ENCODE measurements at regions not wholly inside any gene's neighbourhood (a gene's known extent, or its start where the extent isn't known, plus 50 kb on each side); places are given as distances from the start of the nearest gene placed in this dataset.

- Mint-ChIP-seq H3K4me3 (no peak overlapping the region), H3K9me3 (peaks cover 2 to 7% (median 7%) of the 10 kb centered on the region in 3 donors), H3K27ac (no peak overlapping the region), H3K4me1 (no peaks in the 10 kb centered on the region), H3K36me3 (no peaks in the 10 kb centered on the region), H3K27me3 (no peaks in the 10 kb centered on the region)
- ChIA-PET POLR2A (no interaction called here), CTCF (no interaction called here)
- H3K4me1 ChIP-seq (ENCODE audit: control insufficient read depth in 1 of 2, extremely low read depth in 1 of 2, insufficient read depth in 2 of 2, low read length in 2 of 2), result no peaks in the 10 kb centered on the region
- no peak overlapping the region for H3K4me3 ChIP-seq (ENCODE audit: control insufficient read depth in 1 of 2, extremely low read depth in 1 of 2, low read length in 1 of 2)
- H3K27ac ChIP-seq (ENCODE audit: low read length), result no peak overlapping the region
- H3K36me3 ChIP-seq (ENCODE audit: control insufficient read depth in 2 of 2, extremely low read depth in 1 of 2, insufficient read depth in 1 of 2, low read length in 1 of 2), result no peaks in the 10 kb centered on the region
- DNase-seq (no peak), ATAC-seq (replicated peaks in 1 of 4) (no peak)
- no peaks in the 10 kb centered on the region for H3K27me3 ChIP-seq (replicated peaks in 1 of 2; ENCODE audit: control insufficient read depth in 2 of 2, extremely low read depth in 1 of 2, insufficient read depth in 2 of 2, low read length in 1 of 2)
- H3K9me3 ChIP-seq, result no peaks in the 10 kb centered on the region
Observed at GRCh38 chr6:164370773-164371172, 938.6 kb downstream of the C6orf118 start.

DNA sequence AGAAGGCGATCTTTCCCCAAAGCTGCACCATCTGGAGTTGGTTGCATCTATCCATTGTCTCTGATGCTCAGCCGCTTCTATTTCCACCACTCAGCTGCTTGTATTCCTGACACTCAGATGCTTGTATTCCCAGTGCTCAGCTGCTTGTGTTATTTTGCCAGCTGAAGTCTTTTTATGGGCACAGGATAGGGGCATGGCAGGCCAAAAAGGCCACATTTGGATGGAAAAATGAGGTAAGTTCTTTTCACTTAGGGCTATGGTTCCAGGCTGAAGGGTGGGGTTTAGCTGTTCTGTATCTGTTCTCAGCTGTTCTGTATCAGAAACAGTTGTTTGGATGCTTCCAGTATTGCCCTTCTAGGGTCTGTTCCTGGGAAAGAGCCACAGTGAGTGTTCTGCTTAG, 944.9 kb downstream of the QKI start:
- Mint-ChIP-seq H3K36me3 (no peaks in the 10 kb centered on the region), H3K4me3 (no peak overlapping the region), H3K9me3 (peaks cover 5 to 44% (median 35%) of the 10 kb centered on the region in 3 donors), H3K4me1 (no peaks in the 10 kb centered on the region), H3K27me3 (no peaks in the 10 kb centered on the region), H3K27ac (no peak overlapping the region)
- ChIA-PET POLR2A (no interaction called here), CTCF (no interaction called here)
- no CpG with 5 or more reads among the region's 2 CpGs for WGBS (ENCODE audit: insufficient coverage)
- no peak overlapping the region for H3K4me3 ChIP-seq (ENCODE audit: control insufficient read depth in 1 of 2, extremely low read depth in 1 of 2, low read length in 1 of 2)
- H3K27ac ChIP-seq (ENCODE audit: low read length), result no peak overlapping the region
- no peaks in the 10 kb centered on the region for H3K36me3 ChIP-seq (ENCODE audit: control insufficient read depth in 2 of 2, extremely low read depth in 1 of 2, insufficient read depth in 1 of 2, low read length in 1 of 2)
- DNase-seq (no peak), ATAC-seq (replicated peaks in 1 of 4) (no peak)
- peaks cover 3% of the 10 kb centered on the region for H3K9me3 ChIP-seq
- H3K27me3 ChIP-seq (replicated peaks in 1 of 2; ENCODE audit: control insufficient read depth in 2 of 2, extremely low read depth in 1 of 2, insufficient read depth in 2 of 2, low read length in 1 of 2), result no peaks in the 10 kb centered on the region
- H3K4me1 ChIP-seq (ENCODE audit: control insufficient read depth in 1 of 2, extremely low read depth in 1 of 2, insufficient read depth in 2 of 2, low read length in 2 of 2), result no peaks in the 10 kb centered on the region

DNA sequence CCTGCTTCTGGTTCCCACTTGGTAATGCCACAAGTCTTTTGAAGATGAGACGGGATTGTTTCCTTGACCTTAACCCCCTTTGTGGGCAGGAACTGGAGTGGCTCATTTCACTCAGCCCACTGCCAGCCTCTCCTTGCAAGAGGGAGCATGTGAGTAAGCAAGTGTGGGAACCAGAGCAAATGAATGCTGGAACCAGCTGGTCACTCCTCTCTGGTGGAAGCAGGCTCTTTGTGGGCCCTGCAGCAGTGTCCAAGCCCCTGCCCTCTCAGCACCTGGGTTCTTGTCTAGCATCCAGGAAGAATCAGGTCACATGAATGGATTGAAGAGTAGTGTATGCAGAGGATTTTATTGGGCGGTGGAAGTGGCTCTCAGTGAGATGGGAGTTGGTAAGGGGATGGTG, 944.5 kb downstream of the QKI start:
- H3K36me3 Mint-ChIP-seq, result no peaks in the 10 kb centered on the region
- H3K4me3 ChIP-seq (ENCODE audit: control insufficient read depth in 1 of 2, extremely low read depth in 1 of 2, low read length in 1 of 2), result no peak overlapping the region
- peaks cover 5 to 44% (median 35%) of the 10 kb centered on the region in 3 donors for H3K9me3 Mint-ChIP-seq
- H3K4me3 Mint-ChIP-seq, result no peak overlapping the region
- no peak overlapping the region for H3K27ac Mint-ChIP-seq
- 60% methylated on average over 1 of the region's 2 CpGs for WGBS (ENCODE audit: insufficient coverage)
- H3K4me1 Mint-ChIP-seq, result no peaks in the 10 kb centered on the region
- H3K9me3 ChIP-seq, result peaks cover 3% of the 10 kb centered on the region
- no peaks in the 10 kb centered on the region for H3K4me1 ChIP-seq (ENCODE audit: control insufficient read depth in 1 of 2, extremely low read depth in 1 of 2, insufficient read depth in 2 of 2, low read length in 2 of 2)
- no peaks in the 10 kb centered on the region for H3K27me3 Mint-ChIP-seq
- no peaks in the 10 kb centered on the region for H3K27me3 ChIP-seq (replicated peaks in 1 of 2; ENCODE audit: control insufficient read depth in 2 of 2, extremely low read depth in 1 of 2, insufficient read depth in 2 of 2, low read length in 1 of 2)
- DNase-seq (no peak), ATAC-seq (replicated peaks in 1 of 4) (no peak)
- ChIA-PET POLR2A (no interaction called here), CTCF (no interaction called here)
- H3K36me3 ChIP-seq (ENCODE audit: control insufficient read depth in 2 of 2, extremely low read depth in 1 of 2, insufficient read depth in 1 of 2, low read length in 1 of 2), result no peaks in the 10 kb centered on the region
- no peak overlapping the region for H3K27ac ChIP-seq (ENCODE audit: low read length)

GRCh38 chr6:164356814-164357213, 942.3 kb downstream of the QKI start:
- Mint-ChIP-seq H3K4me3 (no peak overlapping the region), H3K27me3 (no peaks in the 10 kb centered on the region), H3K9me3 (peaks cover 11 to 44% (median 32%) of the 10 kb centered on the region in 3 donors), H3K27ac (no peak overlapping the region), H3K4me1 (no peaks in the 10 kb centered on the region), H3K36me3 (no peaks in the 10 kb centered on the region)
- ChIA-PET CTCF (no interaction called here), POLR2A (no interaction called here)
- ATAC-seq (replicated peaks in 1 of 4) (no peak), DNase-seq (no peak)
- Histone ChIP-seq H3K27me3 (replicated peaks in 1 of 2; ENCODE audit: control insufficient read depth in 2 of 2, extremely low read depth in 1 of 2, insufficient read depth in 2 of 2, low read length in 1 of 2) (no peaks in the 10 kb centered on the region), H3K36me3 (ENCODE audit: control insufficient read depth in 2 of 2, extremely low read depth in 1 of 2, insufficient read depth in 1 of 2, low read length in 1 of 2) (no peaks in the 10 kb centered on the region), H3K4me3 (ENCODE audit: control insufficient read depth in 1 of 2, extremely low read depth in 1 of 2, low read length in 1 of 2) (no peak overlapping the region), H3K27ac (ENCODE audit: low read length) (no peak overlapping the region), H3K4me1 (ENCODE audit: control insufficient read depth in 1 of 2, extremely low read depth in 1 of 2, insufficient read depth in 2 of 2, low read length in 2 of 2) (no peaks in the 10 kb centered on the region), H3K9me3 (peaks cover 3% of the 10 kb centered on the region)
- no CpG with 5 or more reads among the region's 1 CpG for WGBS (ENCODE audit: insufficient coverage)

DNA sequence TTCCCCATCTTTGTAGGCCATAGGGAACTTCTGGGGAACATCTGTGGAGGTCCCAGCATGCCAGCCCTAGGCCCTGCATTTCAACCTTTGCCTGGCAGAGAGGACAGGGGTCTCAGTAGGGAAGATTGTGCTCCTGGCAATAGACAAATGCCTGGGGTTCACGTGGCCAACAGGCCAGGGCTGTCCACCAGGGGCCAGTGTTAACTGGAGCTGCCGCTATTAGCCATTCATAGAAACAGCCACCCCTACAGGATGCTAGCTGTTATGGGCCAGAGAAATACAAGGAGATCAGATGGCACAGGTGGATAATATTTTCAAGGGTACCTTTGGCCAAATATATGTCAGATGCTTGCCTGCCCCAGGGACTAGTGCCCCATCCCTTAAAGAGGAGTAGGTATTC, 932.9 kb downstream of the QKI start:
- Mint-ChIP-seq H3K36me3 (no peaks in the 10 kb centered on the region), H3K9me3 (peaks cover 0 to 25% (median under 1%) of the 10 kb centered on the region in 3 donors), H3K4me1 (no peaks in the 10 kb centered on the region), H3K4me3 (no peak overlapping the region), H3K27ac (no peak overlapping the region), H3K27me3 (no peaks in the 10 kb centered on the region)
- Histone ChIP-seq H3K27ac (ENCODE audit: low read length) (no peak overlapping the region), H3K27me3 (replicated peaks in 1 of 2; ENCODE audit: control insufficient read depth in 2 of 2, extremely low read depth in 1 of 2, insufficient read depth in 2 of 2, low read length in 1 of 2) (no peaks in the 10 kb centered on the region), H3K4me1 (ENCODE audit: control insufficient read depth in 1 of 2, extremely low read depth in 1 of 2, insufficient read depth in 2 of 2, low read length in 2 of 2) (no peaks in the 10 kb centered on the region), H3K36me3 (ENCODE audit: control insufficient read depth in 2 of 2, extremely low read depth in 1 of 2, insufficient read depth in 1 of 2, low read length in 1 of 2) (no peaks in the 10 kb centered on the region), H3K9me3 (no peaks in the 10 kb centered on the region), H3K4me3 (ENCODE audit: control insufficient read depth in 1 of 2, extremely low read depth in 1 of 2, low read length in 1 of 2) (no peak overlapping the region)
- WGBS (ENCODE audit: insufficient coverage), result no CpG with 5 or more reads among the region's 2 CpGs
- ChIA-PET CTCF (no interaction called here), POLR2A (no interaction called here)
- DNase-seq (no peak), ATAC-seq (replicated peaks in 1 of 4) (no peak)

DNA sequence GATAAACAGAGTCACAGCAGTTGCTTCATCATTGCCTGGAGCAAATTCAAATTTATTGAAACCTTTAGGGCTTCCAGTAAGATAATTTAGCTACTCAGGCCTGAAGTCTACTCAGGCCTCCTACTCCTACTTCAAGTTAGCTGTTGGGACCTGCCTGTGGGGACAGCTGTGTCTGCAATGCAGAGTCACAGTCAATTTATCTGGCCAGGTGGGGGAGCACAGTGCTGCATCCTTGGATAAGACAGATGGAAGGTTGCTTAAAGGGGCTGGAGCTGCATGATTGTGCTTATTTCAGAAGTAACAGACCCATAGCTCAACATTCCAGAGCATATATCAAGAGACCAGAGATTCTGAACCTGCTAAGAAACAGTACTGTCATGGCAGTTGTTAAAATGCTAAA, 932.1 kb downstream of the QKI start:
- Mint-ChIP-seq H3K4me1 (no peaks in the 10 kb centered on the region), H3K9me3 (peaks cover 0 to 25% (median 5%) of the 10 kb centered on the region in 3 donors), H3K4me3 (no peak overlapping the region), H3K27ac (no peak overlapping the region), H3K27me3 (no peaks in the 10 kb centered on the region), H3K36me3 (no peaks in the 10 kb centered on the region)
- Histone ChIP-seq H3K36me3 (ENCODE audit: control insufficient read depth in 2 of 2, extremely low read depth in 1 of 2, insufficient read depth in 1 of 2, low read length in 1 of 2) (no peaks in the 10 kb centered on the region), H3K27me3 (replicated peaks in 1 of 2; ENCODE audit: control insufficient read depth in 2 of 2, extremely low read depth in 1 of 2, insufficient read depth in 2 of 2, low read length in 1 of 2) (no peaks in the 10 kb centered on the region), H3K27ac (ENCODE audit: low read length) (no peak overlapping the region), H3K4me1 (ENCODE audit: control insufficient read depth in 1 of 2, extremely low read depth in 1 of 2, insufficient read depth in 2 of 2, low read length in 2 of 2) (no peaks in the 10 kb centered on the region), H3K9me3 (no peaks in the 10 kb centered on the region), H3K4me3 (ENCODE audit: control insufficient read depth in 1 of 2, extremely low read depth in 1 of 2, low read length in 1 of 2) (no peak overlapping the region)
- DNase-seq, result no peak
- ATAC-seq (replicated peaks in 1 of 4), result no peak
- ChIA-PET CTCF (no interaction called here), POLR2A (interaction anchor here in 1 of 2 donors (0.6 kb wide), 1 partner anchor 1330 kb away, joined by 3 read pairs; no protein-coding TSS in a partner anchor)

DNA sequence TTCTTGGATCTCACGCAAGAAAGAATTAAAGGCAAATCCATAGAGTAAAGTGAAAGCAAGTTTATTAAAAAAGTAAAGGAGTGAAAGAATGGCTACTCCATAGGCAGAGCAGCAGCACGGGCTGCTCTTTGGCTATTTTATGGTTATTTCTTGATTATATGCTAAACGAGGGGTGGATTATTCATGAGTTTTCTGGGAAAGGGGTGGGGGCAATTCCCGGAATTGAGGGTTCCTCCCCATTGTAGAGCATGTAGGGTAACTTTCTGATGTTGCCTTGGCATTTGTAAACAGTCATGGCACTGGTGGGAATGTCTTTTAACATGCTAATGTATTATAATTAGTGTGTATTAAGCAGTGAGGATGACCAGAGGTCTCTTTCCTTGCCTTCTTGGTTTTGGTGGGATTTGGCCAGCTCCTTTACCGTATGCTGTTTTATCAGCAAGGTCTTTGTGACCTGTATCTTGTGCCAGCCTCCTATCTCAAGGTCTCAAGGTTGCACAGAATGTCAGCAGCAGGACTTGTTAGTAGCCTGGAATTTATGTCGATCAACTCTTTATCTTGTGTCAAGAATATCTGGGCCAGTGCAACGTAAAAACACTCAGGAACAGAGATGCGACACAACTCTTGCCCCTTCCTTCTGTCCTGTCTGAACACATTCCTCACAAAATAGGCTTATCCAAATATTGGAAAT, 931.4 kb downstream of the QKI start:
- CTCF ChIA-PET, result no interaction called here
- no peak overlapping the region for H3K27ac Mint-ChIP-seq
- no peaks in the 10 kb centered on the region for H3K9me3 ChIP-seq
- H3K9me3 Mint-ChIP-seq, result peaks cover 0 to 25% (median 5%) of the 10 kb centered on the region in 3 donors
- H3K36me3 Mint-ChIP-seq, result no peaks in the 10 kb centered on the region
- H3K4me3 ChIP-seq (ENCODE audit: control insufficient read depth in 1 of 2, extremely low read depth in 1 of 2, low read length in 1 of 2), result no peak overlapping the region
- WGBS (ENCODE audit: insufficient coverage), result 91% methylated on average over 4 of the region's 8 CpGs
- no peaks in the 10 kb centered on the region for H3K4me1 Mint-ChIP-seq
- no peaks in the 10 kb centered on the region for H3K27me3 Mint-ChIP-seq
- H3K27ac ChIP-seq (ENCODE audit: low read length), result no peak overlapping the region
- no peaks in the 10 kb centered on the region for H3K27me3 ChIP-seq (replicated peaks in 1 of 2; ENCODE audit: control insufficient read depth in 2 of 2, extremely low read depth in 1 of 2, insufficient read depth in 2 of 2, low read length in 1 of 2)
- H3K4me3 Mint-ChIP-seq, result no peak overlapping the region
- no peaks in the 10 kb centered on the region for H3K36me3 ChIP-seq (ENCODE audit: control insufficient read depth in 2 of 2, extremely low read depth in 1 of 2, insufficient read depth in 1 of 2, low read length in 1 of 2)
- ATAC-seq (replicated peaks in 1 of 4) (no peak), DNase-seq (no peak)
- POLR2A ChIA-PET, result interaction anchor here in 1 of 2 donors (0.6 kb wide), 1 partner anchor 1329 kb away, joined by 3 read pairs; no protein-coding TSS in a partner anchor
- no peaks in the 10 kb centered on the region for H3K4me1 ChIP-seq (ENCODE audit: control insufficient read depth in 1 of 2, extremely low read depth in 1 of 2, insufficient read depth in 2 of 2, low read length in 2 of 2)

All from T-cell (primary cell).